ENCODE measurements at regions not wholly inside any gene's neighbourhood (a gene's known extent, or its start where the extent isn't known, plus 50 kb on each side); places are given as distances from the start of the nearest gene placed in this dataset.

DNA sequence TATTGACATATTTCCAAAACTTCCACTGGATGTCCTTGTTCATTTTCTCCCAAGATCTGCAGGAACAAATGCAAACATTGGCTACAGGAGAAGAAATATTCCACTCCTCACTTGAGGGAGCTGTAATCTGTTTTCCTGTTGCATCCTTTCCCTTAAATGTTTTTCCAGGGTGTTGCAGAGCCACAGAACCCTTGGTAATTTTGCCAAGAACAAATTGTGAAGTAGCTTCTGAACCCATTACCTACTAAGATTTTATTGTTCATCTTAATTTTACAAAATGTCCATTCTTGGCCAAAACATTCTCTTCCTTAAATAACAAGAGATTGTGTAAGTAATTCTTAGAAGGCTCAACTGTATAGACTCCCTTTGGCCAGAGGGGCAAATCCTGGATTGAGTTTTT is 177.0 kb downstream of the GNAT3 start:
- TF ChIP-seq, protein P1, sequence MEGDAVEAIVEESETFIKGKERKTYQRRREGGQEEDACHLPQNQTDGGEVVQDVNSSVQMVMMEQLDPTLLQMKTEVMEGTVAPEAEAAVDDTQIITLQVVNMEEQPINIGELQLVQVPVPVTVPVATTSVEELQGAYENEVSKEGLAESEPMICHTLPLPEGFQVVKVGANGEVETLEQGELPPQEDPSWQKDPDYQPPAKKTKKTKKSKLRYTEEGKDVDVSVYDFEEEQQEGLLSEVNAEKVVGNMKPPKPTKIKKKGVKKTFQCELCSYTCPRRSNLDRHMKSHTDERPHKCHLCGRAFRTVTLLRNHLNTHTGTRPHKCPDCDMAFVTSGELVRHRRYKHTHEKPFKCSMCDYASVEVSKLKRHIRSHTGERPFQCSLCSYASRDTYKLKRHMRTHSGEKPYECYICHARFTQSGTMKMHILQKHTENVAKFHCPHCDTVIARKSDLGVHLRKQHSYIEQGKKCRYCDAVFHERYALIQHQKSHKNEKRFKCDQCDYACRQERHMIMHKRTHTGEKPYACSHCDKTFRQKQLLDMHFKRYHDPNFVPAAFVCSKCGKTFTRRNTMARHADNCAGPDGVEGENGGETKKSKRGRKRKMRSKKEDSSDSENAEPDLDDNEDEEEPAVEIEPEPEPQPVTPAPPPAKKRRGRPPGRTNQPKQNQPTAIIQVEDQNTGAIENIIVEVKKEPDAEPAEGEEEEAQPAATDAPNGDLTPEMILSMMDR (IDR thresholded peaks at IDR 0.05; ENCODE audit: low read depth, low read length), result no peak
- H3K4me3 ChIP-seq (ENCODE audit: low read depth, low read length), result no peak overlapping the region
- no peak for DNase-seq (ENCODE audit: low read depth, low spot score)
- in situ Hi-C loops (cut with HindIII; ENCODE audit: low sequenced_read_pairs), result no loop called here

DNA sequence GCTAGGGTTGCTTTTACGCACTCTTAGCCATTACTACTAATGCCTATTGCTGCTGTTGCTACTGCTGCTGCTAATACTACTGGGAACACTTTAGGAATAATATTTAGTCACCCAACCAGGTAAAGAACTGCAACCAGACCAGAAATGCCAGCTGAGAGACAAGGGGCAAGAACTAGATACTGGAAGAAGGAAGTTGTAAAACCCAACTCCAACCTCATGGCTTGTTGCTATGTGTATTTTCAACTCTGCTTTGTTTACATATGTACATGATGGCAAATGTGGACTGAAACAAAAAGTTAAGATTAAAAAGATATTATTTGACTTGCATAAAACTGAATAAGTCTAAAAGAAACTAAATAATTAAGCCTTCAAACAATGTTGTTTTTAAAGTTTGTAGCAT is 177.7 kb downstream of the GNAT3 start:
- H3K4me3 ChIP-seq (ENCODE audit: low read depth, low read length), result no peak overlapping the region
- TF ChIP-seq, protein P1 (IDR thresholded peaks at IDR 0.05; ENCODE audit: low read depth, low read length), result no peak
- in situ Hi-C loops (cut with HindIII; ENCODE audit: low sequenced_read_pairs), result no loop called here
- no peak for DNase-seq (ENCODE audit: low read depth, low spot score)

DNA sequence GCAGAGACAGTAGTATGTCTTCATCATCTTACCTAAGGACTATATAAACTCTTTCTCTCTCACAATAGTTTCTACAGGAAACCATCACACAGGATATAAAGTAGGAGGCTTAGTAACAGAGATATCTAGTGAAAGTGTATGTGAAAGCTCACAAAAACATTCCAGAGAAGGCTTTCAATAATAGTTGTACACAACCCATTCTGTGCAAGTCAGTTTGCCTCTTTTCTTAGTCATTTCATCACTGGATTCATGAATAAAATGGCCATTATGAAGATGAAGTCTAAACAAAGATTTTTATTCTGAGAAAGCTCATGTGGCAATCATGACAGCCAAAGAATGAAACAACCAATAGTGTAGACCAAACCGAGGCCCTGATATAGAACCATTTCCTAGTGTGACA is 178.8 kb downstream of the GNAT3 start:
- TF ChIP-seq, protein P1 (IDR thresholded peaks at IDR 0.05; ENCODE audit: low read depth, low read length), result no peak
- H3K4me3 ChIP-seq (ENCODE audit: low read depth, low read length), result no peak overlapping the region
- in situ Hi-C loops (cut with HindIII; ENCODE audit: low sequenced_read_pairs), result no loop called here
- no peak for DNase-seq (ENCODE audit: low read depth, low spot score)

DNA sequence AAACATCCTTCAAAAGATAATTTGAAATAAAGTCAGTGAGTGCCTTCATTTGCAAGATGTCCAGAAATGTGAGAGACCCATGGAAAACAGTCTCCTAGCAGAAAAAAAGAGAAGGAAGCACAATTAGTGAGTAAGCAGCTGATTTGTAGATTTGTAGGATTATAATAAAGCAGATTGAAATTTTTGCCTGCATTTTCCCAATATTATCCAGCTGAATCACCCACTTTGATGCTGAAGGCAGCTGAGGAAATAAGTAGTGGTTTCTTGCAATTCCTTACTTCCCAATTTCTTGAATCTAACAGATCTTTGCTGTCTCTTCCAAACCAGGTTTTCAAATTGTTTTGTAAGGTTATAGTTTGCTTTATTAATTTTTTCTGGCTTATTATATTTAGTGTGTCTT is 181.4 kb downstream of the GNAT3 start:
- TF ChIP-seq, protein P1 (IDR thresholded peaks at IDR 0.05; ENCODE audit: low read depth, low read length), result no peak
- in situ Hi-C loops (cut with HindIII; ENCODE audit: low sequenced_read_pairs), result no loop called here
- H3K4me3 ChIP-seq (ENCODE audit: low read depth, low read length), result no peak overlapping the region
- DNase-seq (ENCODE audit: low read depth, low spot score), result peak; percentile 65

DNA sequence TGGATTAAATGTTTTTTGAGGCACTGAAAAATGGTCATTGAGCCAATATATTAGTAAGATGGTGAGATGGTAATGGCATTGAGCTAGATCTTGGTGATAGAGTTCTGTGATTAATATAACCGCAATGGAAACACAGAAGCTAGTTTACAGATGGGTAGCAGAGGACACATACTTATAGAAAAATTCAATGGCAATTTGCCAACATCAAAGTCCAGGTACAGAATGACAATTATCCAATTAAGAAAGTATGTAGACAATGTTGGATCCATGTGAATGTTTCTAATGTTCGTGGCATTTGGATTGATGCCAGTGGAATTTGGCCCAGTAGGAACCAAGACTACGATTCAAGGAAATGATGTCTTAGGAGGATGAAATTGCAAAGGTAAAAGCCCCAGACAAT is 187.8 kb downstream of the GNAT3 start:
- peak; percentile 75 for DNase-seq (ENCODE audit: low read depth, low spot score)
- no peak overlapping the region for H3K4me3 ChIP-seq (ENCODE audit: low read depth, low read length)
- TF ChIP-seq, protein P1 (IDR thresholded peaks at IDR 0.05; ENCODE audit: low read depth, low read length), result no peak
- in situ Hi-C loops (cut with HindIII; ENCODE audit: low sequenced_read_pairs), result no loop called here

DNA sequence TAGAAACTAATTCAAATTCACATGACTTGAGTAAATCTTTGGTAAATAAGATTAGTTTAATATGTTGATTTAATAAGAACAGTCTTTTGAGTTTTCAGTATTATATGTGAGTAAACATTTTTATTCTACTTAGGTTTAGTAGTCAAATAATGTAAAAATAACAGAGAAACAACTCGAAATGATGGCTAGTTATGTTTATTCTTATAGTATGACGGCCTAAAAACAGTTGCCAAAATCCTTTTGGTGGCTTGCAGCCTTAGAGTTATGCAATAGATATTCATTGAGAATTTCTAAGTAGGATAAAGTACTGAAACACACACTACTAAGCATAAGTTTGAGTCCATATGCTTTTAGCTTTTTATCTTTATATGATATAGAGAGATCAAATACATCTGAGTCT is 184.8 kb downstream of the GNAI1 start:
- no peak for DNase-seq (ENCODE audit: low read depth, low spot score)
- TF ChIP-seq, protein P1 (IDR thresholded peaks at IDR 0.05; ENCODE audit: low read depth, low read length), result no peak
- in situ Hi-C loops (cut with HindIII; ENCODE audit: low sequenced_read_pairs), result no loop called here
- H3K4me3 ChIP-seq (ENCODE audit: low read depth, low read length), result no peak overlapping the region

DNA sequence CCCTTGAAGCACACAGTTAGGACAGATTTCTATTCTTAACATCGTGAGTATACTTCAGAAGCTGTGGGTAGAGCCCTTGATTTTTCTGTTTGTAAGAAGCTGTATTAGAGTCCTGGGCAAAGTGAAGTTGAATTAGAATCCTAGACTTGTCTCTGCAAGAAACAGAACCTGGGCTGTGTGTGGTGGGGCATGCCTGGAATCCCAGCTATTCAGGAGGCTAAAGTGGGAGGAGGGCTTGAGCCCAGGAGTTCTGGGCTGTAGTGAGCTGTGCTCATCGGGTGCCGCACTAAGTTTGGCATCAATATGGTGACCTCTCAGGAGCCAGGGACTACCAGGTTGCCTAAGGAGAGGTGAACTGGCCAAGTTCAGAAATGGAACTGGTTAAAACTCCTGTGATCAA is 183.4 kb downstream of the GNAI1 start:
- H3K4me3 ChIP-seq (ENCODE audit: low read depth, low read length), result no peak overlapping the region
- TF ChIP-seq, protein P1 (IDR thresholded peaks at IDR 0.05; ENCODE audit: low read depth, low read length), result no peak
- in situ Hi-C loops (cut with HindIII; ENCODE audit: low sequenced_read_pairs), result no loop called here
- DNase-seq (ENCODE audit: low read depth, low spot score), result no peak
